HG03280 (cell line): ENCODE measurements at regions not wholly inside any gene's neighbourhood (a gene's known extent, or its start where the extent isn't known, plus 50 kb on each side); places are given as distances from the start of the nearest gene placed in this dataset.
"Not testable (repeated sequence)": the region's sequence is repeated elsewhere in the genome, so short reads cannot be mapped to it uniquely, and the experiment has no call there.

Experiments
- ATAC-seq: cut with Tn5 transposase; IDR thresholded peaks from one replicate; pipeline ENCODE4 v1.9.1; 2021; ENCODE audit warnings: mild to moderate bottlenecking, moderate library complexity; ENCODE audit not compliant: unreplicated experiment

- peak; percentile 91 for ATAC-seq
These were observed 132.3 kb upstream of the C11orf58 start for GRCh38 chr11:16605894-16606783.

- ATAC-seq, result no peak
These were observed 133.0 kb upstream of the C11orf58 start for GRCh38 chr11:16605389-16605893.

DNA sequence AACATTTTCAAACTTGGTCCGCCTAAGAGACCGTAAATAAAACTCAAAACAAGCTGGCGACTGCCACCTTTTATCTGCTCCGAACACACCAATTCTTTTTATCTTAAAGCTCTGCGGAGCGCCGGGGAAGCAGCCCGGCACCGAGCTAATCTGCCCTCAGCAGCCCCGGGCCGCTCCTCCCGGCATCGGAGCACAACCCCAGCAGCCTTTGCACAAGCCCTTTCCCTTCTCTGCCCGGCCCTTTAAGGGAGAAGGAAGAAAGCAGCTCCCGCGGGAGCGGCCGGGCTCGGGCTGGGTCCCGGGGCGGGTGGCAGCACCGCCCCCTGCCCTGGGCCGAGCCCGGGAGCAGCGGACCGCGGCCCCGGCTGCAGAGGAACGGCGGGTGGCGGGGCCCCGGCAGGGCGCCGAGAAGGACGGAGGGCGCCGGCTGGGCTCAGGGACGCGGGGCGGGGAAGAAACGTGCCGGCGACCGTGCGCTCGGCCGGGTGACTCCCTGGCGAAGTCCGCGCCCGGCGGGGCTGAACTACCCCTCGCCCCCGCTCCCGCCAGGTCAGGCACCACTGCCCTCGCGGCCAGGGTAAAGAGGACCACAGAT lies 133.6 kb upstream of the C11orf58 start:
- ATAC-seq, result no peak

GRCh38 chr11:16603890-16604793 lies 134.3 kb upstream of the C11orf58 start:
- no peak for ATAC-seq

GRCh38 chr11:16603245-16603644 lies 135.2 kb upstream of the C11orf58 start:
- ATAC-seq, result no peak

DNA sequence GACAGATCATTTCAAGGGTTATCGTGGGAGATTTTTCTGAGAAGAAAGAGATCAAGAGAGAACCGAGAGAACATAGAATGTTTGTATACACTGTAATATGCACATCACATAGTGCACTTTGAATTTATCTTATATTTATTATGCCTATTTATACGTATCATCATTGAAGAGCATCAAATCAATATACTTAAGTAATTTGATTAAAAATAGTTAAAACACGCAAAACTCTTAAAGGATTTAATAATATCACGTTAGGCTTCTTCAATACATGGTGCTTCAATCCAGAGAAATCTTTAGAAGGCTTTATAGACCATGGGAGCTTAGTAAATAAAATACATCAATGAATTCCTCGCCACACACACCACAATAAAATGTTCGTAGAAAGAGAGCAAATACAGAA lies 139.5 kb upstream of the C11orf58 start:
- ATAC-seq, result no peak

DNA sequence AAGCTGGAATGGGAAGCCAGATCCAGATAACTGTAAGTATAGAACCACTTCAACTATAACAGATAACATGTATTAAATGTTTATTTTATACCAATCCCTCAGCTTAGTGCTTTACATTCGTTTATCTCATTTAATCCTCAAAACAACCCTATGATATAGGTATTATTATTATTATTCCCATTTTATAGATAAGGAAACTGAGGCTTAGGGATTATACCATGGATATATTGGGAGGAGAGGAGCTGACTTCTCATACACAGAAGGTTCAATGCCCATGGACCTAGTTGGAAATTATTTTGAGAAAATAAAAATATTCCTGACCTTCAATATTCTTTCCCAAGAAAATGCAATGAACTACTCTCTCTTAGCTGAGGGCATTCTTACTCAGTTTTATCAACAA lies 140.4 kb upstream of the C11orf58 start:
- no peak for ATAC-seq

GRCh38 chr11:16596231-16596630 lies 142.2 kb upstream of the C11orf58 start:
- ATAC-seq, result no peak

DNA sequence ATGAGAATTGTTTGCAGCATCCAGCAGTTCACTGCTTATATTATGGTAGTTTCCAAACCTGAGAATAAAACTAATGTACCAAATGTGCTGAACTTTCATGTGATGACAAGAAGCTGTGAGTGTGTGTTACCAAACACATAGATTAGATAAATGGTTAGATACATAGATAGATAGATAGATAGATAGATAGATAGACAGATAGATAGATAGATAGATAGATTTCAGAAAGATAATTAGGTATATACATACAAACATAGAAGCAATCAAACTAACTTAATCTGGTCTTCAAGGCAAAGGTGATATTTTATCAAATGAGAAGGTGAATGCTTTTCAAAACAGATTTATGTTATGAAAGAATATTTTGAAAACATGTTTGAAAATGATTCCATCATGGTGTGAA lies 147.3 kb upstream of the C11orf58 start:
- no peak for ATAC-seq

DNA sequence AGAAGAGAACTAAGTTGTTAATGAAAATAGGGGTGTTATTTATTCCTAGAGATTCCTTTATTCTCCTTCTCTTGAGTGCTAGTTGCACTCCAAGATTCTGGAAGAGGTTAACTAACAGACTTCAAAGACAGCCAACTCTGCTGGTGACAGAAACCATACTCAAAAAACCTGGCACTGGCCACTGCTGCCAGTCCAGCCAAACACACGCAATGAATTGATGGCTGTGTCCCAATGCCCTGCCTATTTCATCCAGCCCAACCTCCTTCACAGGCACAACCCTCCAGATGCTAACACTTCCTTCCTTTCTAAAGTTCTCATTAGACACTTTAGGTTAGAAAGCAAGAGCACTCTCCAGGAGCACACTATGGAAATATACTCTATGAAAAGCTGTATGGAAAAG lies 150.8 kb upstream of the C11orf58 start:
- no peak for ATAC-seq

DNA sequence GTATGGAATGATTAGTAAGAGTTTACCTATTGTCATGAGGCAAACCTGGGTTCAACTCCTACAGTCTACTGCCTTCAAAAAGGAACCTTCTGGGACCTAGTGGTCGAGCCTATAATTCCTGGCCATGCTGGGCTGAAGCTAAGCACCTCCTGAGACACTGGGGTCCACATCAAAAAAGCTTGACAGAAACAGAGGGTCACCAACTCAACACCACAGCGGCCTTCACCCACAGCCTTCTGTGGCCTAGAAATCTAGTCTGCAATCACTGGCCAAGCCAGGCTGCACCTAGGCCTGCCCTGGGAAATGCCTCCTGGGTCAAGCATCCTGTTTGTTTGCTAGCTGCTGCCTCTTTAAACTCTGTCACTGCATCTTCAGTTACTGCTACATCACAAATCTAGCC lies 153.9 kb upstream of the C11orf58 start:
- no peak for ATAC-seq

DNA sequence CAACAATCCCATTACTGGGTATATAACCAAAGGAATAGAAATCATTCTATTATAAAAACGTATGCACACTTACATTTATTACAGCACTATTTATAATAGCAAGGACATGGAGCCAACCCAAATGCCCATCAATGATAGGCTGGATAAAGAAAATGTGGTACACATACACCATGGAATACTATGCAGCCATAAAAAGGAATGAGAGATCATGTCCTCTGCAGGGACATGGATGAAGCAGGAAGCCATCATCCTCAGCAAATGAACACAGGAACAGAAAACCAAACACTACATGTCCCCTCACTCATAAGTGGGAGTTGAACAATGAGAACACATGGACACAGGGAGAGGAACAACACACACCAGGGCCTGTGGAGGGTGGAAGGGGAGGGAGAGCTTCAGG lies 157.4 kb upstream of the C11orf58 start:
- not testable (repeated sequence) for ATAC-seq

GRCh38 chr11:16577490-16577889 lies 161.0 kb upstream of the C11orf58 start:
- ATAC-seq, result no peak

DNA sequence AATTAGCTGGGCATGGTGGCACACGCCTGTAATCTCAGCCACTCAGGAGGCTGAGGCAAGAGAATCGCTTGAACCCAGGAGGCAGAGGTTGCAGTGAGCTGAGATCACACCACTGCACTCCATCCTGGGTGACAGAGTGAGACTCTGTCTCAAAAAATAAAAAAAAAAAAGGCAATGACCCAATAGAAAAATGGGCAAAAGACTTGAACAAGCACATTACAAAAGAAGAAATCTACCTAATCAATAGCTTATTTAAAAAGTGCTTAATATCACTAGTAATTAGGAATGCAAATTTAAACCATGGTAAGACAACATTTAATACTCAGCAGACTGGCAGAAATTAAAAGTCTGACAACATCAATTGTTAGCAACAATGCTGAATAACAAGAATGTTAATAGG lies 163.6 kb upstream of the C11orf58 start:
- not testable (repeated sequence) for ATAC-seq

DNA sequence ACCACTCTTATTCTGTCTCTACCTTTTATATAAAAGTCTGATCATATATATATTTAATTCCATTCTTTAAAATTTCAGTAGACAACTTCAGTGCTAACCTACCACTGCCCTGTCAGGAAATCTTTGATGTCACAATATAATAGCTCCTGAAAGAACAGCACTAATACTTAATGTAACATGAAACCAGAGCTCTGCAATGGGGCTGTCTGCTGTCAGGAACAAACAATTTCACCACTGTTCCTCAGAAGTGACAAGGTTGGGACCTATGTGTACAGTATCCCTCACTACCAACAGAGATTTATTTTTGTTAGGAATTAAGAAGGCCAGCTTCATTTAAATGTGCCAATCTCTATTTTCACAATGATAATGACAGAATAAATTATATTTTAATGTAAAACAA lies 165.5 kb upstream of the C11orf58 start:
- ATAC-seq, result no peak

- no peak for ATAC-seq
These were observed 177.3 kb upstream of the C11orf58 start for GRCh38 chr11:16561150-16561549.

- ATAC-seq, result no peak
These were observed 180.0 kb upstream of the C11orf58 start for GRCh38 chr11:16558494-16558893.

GRCh38 chr11:16555956-16556355 lies 182.5 kb upstream of the C11orf58 start:
- no peak for ATAC-seq

- ATAC-seq, result no peak
These were observed 184.1 kb upstream of the C11orf58 start for GRCh38 chr11:16554361-16554760.

GRCh38 chr11:16547879-16548278 lies 190.6 kb upstream of the C11orf58 start:
- ATAC-seq, result no peak

DNA sequence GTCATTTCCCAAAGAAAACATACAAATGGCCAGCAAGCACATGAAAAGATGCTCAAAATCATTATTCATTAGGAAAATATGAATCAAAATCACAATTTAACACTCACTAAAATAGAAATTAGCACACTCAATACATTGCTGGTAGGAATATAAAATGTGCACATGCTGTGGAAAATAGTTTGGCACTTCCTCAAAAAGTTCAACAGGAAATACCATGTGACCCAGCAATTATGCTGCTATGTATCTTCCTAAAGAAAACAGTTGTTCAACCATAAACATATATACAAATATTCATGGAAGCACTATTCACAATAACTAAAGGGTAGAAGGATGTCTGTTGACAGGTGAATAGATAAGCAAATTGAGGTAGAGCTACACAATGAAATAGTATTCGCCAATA lies 187.3 kb upstream of the SOX6 start:
- no peak for ATAC-seq
